ENCODE measurements at regions not wholly inside any gene's neighbourhood (a gene's known extent, or its start where the extent isn't known, plus 50 kb on each side); places are given as distances from the start of the nearest gene placed in this dataset.

- ATAC-seq (ENCODE audit: low read depth) (no peak), DNase-seq (no peak)
- no peaks in the 10 kb centered on the region for H3K4me1 Mint-ChIP-seq
- no peaks in the 10 kb centered on the region for H3K9me3 Mint-ChIP-seq
- POLR2A ChIA-PET = no interaction called here
- no peaks in the 10 kb centered on the region for H3K27me3 Mint-ChIP-seq
- no peaks in the 10 kb centered on the region for H3K36me3 Mint-ChIP-seq
- no peak overlapping the region for H3K4me3 Mint-ChIP-seq
- H3K27ac Mint-ChIP-seq = no peak overlapping the region
These were observed 54.8 kb downstream of the CCDC71L start for GRCh38 chr7:106606120-106606519.

- Mint-ChIP-seq H3K27ac (no peak overlapping the region), H3K4me1 (no peaks in the 10 kb centered on the region), H3K36me3 (no peaks in the 10 kb centered on the region), H3K4me3 (no peak overlapping the region), H3K27me3 (no peaks in the 10 kb centered on the region), H3K9me3 (no peaks in the 10 kb centered on the region)
- POLR2A ChIA-PET = no interaction called here
- no peak for DNase-seq
- no peak for ATAC-seq (ENCODE audit: low read depth)
These were observed 56.0 kb downstream of the CCDC71L start for GRCh38 chr7:106604971-106605370.

GRCh38 chr7:106604303-106604924 lies 56.5 kb downstream of the CCDC71L start:
- no peak overlapping the region for H3K4me3 Mint-ChIP-seq
- ATAC-seq (ENCODE audit: low read depth) (no peak), DNase-seq (no peak)
- H3K4me1 Mint-ChIP-seq = no peaks in the 10 kb centered on the region
- no peak overlapping the region for H3K27ac Mint-ChIP-seq
- no peaks in the 10 kb centered on the region for H3K36me3 Mint-ChIP-seq
- no peaks in the 10 kb centered on the region for H3K27me3 Mint-ChIP-seq
- no peaks in the 10 kb centered on the region for H3K9me3 Mint-ChIP-seq
- POLR2A ChIA-PET = no interaction called here

- Mint-ChIP-seq H3K4me1 (peaks cover 5% of the 10 kb centered on the region), H3K36me3 (no peaks in the 10 kb centered on the region), H3K27me3 (no peaks in the 10 kb centered on the region), H3K9me3 (no peaks in the 10 kb centered on the region), H3K27ac (no peak overlapping the region), H3K4me3 (no peak overlapping the region)
- ATAC-seq (ENCODE audit: low read depth) = no peak
- POLR2A ChIA-PET = no interaction called here
- DNase-seq = no peak
These were observed 57.6 kb downstream of the CCDC71L start for GRCh38 chr7:106603346-106603745.

- Mint-ChIP-seq H3K4me3 (no peak overlapping the region), H3K4me1 (peaks cover 5% of the 10 kb centered on the region), H3K36me3 (no peaks in the 10 kb centered on the region), H3K27me3 (no peaks in the 10 kb centered on the region), H3K27ac (no peak overlapping the region), H3K9me3 (no peaks in the 10 kb centered on the region)
- POLR2A ChIA-PET = no interaction called here
- DNase-seq (no peak), ATAC-seq (ENCODE audit: low read depth) (no peak)
These were observed 58.9 kb downstream of the CCDC71L start for GRCh38 chr7:106602062-106602461.

- Mint-ChIP-seq H3K4me3 (no peak overlapping the region), H3K27me3 (no peaks in the 10 kb centered on the region), H3K36me3 (no peaks in the 10 kb centered on the region), H3K9me3 (no peaks in the 10 kb centered on the region), H3K4me1 (peaks cover 5% of the 10 kb centered on the region), H3K27ac (no peak overlapping the region)
- POLR2A ChIA-PET = no interaction called here
- DNase-seq (no peak), ATAC-seq (ENCODE audit: low read depth) (no peak)
These were observed 60.2 kb downstream of the CCDC71L start for GRCh38 chr7:106600569-106601373.

- DNase-seq (no peak), ATAC-seq (ENCODE audit: low read depth) (no peak)
- H3K27me3 Mint-ChIP-seq = no peaks in the 10 kb centered on the region
- no peaks in the 10 kb centered on the region for H3K36me3 Mint-ChIP-seq
- H3K27ac Mint-ChIP-seq = no peak overlapping the region
- POLR2A ChIA-PET = interaction anchor here (1.0 to 1.3 kb wide), 2 partner anchors 11 to 61 kb away, joined by 3 to 4 read pairs; partner anchors contain the start of gene CCDC71L
- no peaks in the 10 kb centered on the region for H3K9me3 Mint-ChIP-seq
- H3K4me1 Mint-ChIP-seq = peaks cover 5% of the 10 kb centered on the region
- no peak overlapping the region for H3K4me3 Mint-ChIP-seq
These were observed 61.6 kb downstream of the CCDC71L start for GRCh38 chr7:106599343-106599698.

- Mint-ChIP-seq H3K9me3 (no peaks in the 10 kb centered on the region), H3K27me3 (no peaks in the 10 kb centered on the region), H3K27ac (no peak overlapping the region), H3K4me3 (peak overlapping the region; percentile 54), H3K36me3 (no peaks in the 10 kb centered on the region), H3K4me1 (peaks cover 5% of the 10 kb centered on the region)
- ATAC-seq (ENCODE audit: low read depth) (peak; percentile 98), DNase-seq (peak; percentile 41)
- POLR2A ChIA-PET = interaction anchor here (0.7 to 1.3 kb wide), 3 partner anchors 11 to 110 kb away, joined by 3 to 4 read pairs (median 3); partner anchors contain the start of gene CCDC71L
These were observed 62.2 kb downstream of the CCDC71L start for GRCh38 chr7:106598663-106599342.

- H3K27me3 Mint-ChIP-seq = no peaks in the 10 kb centered on the region
- POLR2A ChIA-PET = interaction anchor here (0.7 to 1.0 kb wide), 2 partner anchors 63 to 109 kb away, joined by 3 to 4 read pairs; partner anchors contain the start of gene CCDC71L
- no peak for DNase-seq
- no peaks in the 10 kb centered on the region for H3K36me3 Mint-ChIP-seq
- peaks cover 5% of the 10 kb centered on the region for H3K4me1 Mint-ChIP-seq
- no peaks in the 10 kb centered on the region for H3K9me3 Mint-ChIP-seq
- no peak overlapping the region for H3K4me3 Mint-ChIP-seq
- ATAC-seq (ENCODE audit: low read depth) = no peak
- H3K27ac Mint-ChIP-seq = no peak overlapping the region
These were observed 63.0 kb downstream of the CCDC71L start for GRCh38 chr7:106597751-106598546.

GRCh38 chr7:106597014-106597413 lies 63.9 kb downstream of the CCDC71L start:
- no peak for DNase-seq
- Mint-ChIP-seq H3K4me3 (no peak overlapping the region), H3K4me1 (peaks cover 5% of the 10 kb centered on the region), H3K36me3 (no peaks in the 10 kb centered on the region), H3K9me3 (no peaks in the 10 kb centered on the region), H3K27ac (no peak overlapping the region), H3K27me3 (no peaks in the 10 kb centered on the region)
- POLR2A ChIA-PET = no interaction called here
- no peak for ATAC-seq (ENCODE audit: low read depth)

GRCh38 chr7:106595922-106596321 lies 65.0 kb downstream of the CCDC71L start:
- ATAC-seq (ENCODE audit: low read depth) = no peak
- no peaks in the 10 kb centered on the region for H3K9me3 Mint-ChIP-seq
- peaks cover 5% of the 10 kb centered on the region for H3K4me1 Mint-ChIP-seq
- no peak for DNase-seq
- no peaks in the 10 kb centered on the region for H3K27me3 Mint-ChIP-seq
- no peaks in the 10 kb centered on the region for H3K36me3 Mint-ChIP-seq
- H3K4me3 Mint-ChIP-seq = no peak overlapping the region
- POLR2A ChIA-PET = no interaction called here
- no peak overlapping the region for H3K27ac Mint-ChIP-seq

GRCh38 chr7:106593028-106593417 lies 67.9 kb downstream of the CCDC71L start:
- Mint-ChIP-seq H3K27me3 (no peaks in the 10 kb centered on the region), H3K9me3 (no peaks in the 10 kb centered on the region), H3K4me3 (no peak overlapping the region), H3K36me3 (no peaks in the 10 kb centered on the region), H3K27ac (no peak overlapping the region), H3K4me1 (no peaks in the 10 kb centered on the region)
- no peak for DNase-seq
- POLR2A ChIA-PET = no interaction called here
- ATAC-seq (ENCODE audit: low read depth) = no peak

GRCh38 chr7:106592282-106593027 lies 68.5 kb downstream of the CCDC71L start:
- DNase-seq = no peak
- no peak for ATAC-seq (ENCODE audit: low read depth)
- POLR2A ChIA-PET = no interaction called here
- Mint-ChIP-seq H3K4me1 (no peaks in the 10 kb centered on the region), H3K27me3 (no peaks in the 10 kb centered on the region), H3K36me3 (no peaks in the 10 kb centered on the region), H3K4me3 (no peak overlapping the region), H3K27ac (no peak overlapping the region), H3K9me3 (no peaks in the 10 kb centered on the region)

All from activated naive CD8-positive, alpha-beta T cell treated with anti-CD3 and anti-CD28 coated beads, Interleukin-2, amount 10 ng/mL, durations not matched to agents 7 days and 5 days (primary cell).